Ecto neural progenitor cell (in vitro differentiated cells): ENCODE measurements at regions not wholly inside any gene's neighbourhood (a gene's known extent, or its start where the extent isn't known, plus 50 kb on each side); places are given as distances from the start of the nearest gene placed in this dataset.
"Not testable (repeated sequence)": the region's sequence is repeated elsewhere in the genome, so short reads cannot be mapped to it uniquely, and the experiment has no call there.

Source experiments
- DNase-seq: peaks from one replicate; pipeline ENCODE4 v3.0.0-alpha.2; 2018; ENCODE audit warnings: low spot score

DNA sequence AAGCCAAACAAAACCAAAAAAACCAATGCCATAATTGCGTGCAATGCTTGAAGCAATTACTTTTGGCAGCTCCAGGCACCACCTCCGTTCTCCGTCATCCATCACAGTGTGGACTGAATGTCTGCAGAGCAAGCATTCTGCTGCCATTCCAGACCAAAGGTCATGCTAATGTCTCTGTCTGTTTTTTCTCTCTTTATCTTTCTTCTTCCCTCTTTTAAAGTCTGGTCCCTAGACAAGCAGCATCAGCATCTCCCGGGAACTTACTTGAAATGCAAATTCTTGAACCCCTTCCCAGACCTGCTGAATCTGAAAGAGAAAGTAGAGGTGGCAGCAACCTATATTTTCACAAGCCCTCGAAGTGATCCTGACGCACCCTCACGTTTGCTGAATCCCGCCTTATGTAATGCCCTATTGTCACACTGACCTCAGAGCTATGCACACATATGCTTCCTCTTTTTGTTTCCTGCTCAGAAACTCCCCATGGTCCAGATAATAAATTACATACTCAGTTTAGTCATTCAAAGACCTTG is 297.3 kb upstream of the PROK2 start:
- no peak for DNase-seq

DNA sequence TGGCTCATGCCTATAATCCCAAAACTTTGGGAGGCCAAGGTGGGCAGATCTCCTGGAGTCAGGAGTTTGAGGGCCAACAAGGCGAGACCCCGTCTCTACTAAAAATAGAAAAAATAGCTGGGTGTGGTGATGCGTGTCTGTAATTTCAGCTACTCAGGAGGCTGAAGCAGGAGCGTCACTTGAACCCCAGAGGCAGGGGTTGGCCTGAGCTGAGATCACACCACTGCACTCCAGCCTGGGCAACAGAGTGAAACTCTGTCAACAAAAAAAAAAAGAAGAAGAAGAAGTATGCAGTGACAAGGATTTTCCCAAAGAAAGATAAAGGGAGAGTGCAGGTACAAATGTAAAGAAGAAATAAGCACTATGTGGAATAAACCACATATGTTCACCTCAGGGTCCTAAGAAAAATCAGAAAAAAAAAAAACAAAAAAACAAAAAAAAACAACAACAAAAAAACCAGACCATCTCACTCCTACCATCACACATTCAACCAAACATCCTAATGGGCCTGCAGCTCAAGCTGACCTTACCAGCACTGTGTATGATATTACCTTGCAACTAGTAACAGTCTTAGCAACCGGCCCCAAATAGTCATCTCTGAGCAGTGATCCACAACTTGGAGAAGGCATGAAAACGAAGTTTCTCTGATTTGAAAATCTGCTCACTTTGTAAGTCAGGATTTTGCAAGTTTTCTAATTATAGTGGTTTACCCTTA is 296.7 kb upstream of the PROK2 start:
- DNase-seq: no peak

DNA sequence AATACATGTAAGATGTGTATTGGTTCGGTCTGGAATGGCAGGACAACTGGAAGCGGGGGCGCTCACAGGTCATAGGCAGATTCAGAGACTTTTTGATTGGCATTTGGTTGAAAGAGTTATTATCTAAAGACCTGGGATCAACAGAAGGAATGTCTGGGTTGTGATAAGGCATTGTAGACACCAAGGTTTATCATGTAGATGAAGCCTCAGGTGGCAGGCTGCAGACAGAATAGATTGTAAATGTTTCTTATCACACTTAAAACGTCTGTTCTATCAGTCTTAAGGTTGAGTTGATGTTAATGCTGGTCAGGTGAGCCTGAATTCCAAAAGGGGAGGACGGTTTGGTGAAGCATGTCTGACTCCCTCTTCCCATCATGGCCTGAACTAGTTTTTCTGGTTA is 295.9 kb upstream of the PROK2 start:
- no peak for DNase-seq

DNA sequence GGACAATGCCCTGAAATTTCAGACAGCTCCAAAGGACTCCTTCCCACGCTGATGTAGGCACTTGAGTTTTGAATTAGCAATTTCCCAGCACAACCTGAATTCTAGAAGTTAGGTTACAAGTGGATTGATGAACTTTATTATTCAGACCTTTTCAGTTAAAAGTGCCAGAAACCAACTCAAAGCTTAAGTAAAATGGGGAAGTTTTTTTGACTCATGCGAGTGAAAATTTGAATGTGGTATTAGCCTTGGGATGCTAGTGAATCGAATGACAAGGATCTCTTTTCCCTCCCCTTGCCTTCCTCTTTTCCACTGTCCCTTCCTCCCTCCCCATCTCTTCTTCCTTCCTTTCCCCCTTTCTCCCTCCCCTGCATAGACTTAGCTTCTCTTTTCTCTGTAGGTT is 295.1 kb upstream of the PROK2 start:
- no peak for DNase-seq

DNA sequence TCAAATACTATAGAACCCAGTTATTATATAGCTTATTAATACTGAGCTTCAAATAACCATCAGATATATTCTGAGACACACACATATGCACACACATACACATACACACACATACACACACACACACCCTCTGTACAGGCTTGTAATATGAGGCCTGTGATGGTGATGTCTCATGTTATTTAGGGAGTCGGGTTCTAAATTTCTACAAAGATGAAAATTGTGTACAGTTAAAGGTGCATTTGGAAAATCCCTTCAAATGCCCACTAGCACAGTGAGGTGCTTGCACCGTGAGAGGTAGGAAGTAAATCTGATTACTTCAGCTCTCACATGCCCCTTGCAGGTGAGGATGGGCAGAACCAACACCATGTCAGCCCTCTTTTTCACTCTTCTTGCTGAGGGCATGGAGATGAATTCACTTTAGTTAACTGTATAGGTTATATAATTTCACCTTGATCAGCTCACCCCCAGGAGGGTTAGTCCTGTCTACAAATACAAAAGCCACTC is 294.5 kb upstream of the PROK2 start:
- DNase-seq: no peak

DNA sequence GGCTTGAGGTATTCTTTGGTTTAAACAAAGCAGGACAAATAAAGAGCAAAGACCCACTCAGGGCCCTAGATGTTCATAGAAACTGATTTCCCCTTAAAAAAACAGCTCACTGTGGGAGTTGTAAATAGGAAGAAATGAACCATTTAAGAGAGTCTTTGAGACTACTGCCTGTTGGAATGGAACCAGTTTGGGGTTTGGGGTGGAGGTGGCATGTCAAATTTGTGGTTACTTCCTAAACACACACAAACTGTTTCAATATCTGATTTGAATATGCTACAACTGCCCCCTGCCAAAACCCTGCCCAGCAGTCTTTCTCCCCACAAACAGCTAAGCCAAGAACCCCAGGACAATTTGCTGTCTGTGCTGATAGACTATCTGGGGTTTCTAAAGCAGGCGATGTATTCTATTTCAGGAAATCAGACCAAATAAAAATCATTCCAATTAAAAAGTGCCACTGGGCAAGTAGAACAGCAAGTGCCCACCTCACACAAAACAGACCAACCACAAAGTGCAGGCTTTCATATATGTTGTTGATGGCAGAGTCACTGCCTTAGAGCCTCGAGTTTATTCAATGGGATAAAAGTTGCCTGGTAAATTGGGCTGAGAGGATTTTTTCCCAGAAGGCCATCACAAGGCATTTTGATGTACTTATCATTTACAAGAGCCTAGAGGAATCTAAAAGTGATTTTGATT is 293.9 kb upstream of the PROK2 start:
- DNase-seq: no peak

DNA sequence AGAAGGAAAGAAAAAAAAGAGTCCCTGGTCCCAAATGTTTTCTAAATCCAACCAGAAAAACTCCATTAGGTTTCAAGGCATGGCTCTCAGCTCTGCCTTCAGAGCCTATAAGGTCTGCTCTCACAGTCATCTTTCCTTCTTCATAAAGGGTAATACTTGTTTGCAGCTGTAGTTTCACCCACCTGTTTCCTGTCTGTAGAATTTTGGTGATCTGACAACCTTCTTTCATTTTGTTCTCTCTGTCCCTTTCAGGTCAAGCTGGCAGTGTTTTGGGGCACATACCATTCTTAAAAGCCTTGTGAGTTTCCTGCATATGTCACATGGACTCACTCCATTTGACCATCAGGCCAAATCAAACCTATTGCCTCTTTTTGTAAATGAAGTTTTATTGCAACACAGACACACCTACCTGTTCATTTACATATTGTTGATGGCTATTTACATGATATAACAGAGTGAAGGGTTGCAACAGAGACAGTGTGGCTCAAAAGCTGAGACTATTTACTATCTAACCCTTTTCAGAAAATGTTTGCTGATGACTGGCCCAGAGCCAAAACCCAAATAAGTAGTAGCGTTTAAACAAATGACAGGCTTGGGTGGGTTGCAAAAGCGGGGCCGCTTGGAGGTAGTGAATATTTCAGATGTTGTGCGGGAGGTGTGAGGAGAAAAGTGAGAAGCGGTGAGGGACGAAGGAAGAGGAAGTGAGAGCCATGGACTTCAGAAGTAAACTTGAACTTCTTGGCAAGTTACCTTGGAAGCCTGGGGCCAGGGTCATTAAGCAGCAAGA is 292.7 kb upstream of the PROK2 start:
- DNase-seq: no peak

DNA sequence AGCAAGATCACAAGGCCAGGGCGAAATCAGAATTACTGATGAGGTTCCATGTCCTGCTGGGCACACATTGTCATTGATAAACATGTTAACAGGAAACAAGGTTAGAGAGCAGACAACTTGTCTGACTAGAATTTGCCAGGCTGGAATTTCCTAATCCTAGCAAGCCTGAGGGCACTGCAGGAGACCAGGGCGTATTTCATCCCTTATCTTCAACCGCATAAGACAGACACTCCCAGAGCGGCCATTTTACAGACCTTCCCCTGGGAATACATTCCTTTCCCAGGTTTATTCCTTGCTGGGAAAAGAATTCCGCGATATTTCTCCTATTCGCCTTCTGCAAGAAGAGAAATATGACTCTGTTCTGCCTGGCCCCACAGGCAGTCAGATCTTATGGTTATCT is 290.9 kb upstream of the PROK2 start:
- not testable (repeated sequence) for DNase-seq

DNA sequence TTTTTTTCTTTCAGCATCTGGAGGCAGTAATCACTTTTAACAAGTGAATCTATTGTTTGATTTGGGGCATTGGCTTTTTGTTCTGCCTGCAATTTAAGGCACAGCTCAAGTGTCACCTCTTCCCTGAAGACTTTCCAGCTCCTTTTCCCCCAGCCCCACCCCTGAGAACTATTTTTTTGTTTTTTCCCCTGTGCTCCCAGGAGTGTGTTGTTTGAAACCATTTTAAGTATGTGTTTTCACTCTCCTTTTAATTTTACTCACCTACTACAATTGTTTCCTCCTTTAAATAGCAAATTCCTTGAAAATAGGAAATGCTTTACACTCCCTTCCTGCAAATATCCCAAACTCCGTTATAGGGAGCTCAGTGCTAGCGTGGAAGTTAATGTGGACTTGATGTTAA is 286.7 kb upstream of the PROK2 start:
- DNase-seq: no peak

DNA sequence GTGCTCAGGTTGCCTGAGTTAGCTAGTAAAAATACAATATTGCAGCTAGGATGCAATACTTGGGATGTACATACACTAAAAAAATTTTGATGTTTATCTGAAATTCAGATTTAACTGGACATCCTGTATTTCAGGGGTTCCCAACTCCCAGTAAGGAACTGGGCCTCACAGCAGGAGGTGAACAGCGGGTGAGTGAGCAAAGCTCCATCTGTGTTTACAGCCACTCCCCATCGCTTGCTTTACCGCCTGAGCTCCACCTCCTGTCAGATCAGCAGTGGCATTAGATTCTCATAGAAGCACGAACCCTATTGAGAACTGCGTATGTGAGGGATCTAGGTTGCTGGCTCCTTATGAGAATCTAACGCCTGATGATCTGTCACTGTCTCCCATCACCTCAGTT is 285.1 kb upstream of the PROK2 start:
- no peak for DNase-seq

DNA sequence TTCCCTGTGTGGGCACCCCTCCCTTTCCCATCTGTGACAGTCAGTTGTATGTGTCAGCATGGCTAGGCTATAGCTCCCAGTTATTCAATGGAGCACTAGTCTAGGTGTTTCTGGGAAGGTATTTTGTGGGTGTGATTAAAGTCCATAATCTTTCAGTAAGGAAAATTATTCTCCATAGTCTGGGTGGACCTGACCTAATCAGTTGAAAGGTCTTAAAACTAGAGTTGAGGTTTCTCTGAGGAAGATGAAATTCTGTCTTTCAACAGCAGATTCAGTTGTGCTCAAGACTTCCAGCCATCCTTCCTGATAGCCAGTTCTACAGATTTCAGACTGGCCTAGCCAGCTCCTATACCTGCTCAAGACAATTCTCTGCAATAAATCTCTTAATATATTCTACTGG is 284.6 kb upstream of the PROK2 start:
- no peak for DNase-seq

DNA sequence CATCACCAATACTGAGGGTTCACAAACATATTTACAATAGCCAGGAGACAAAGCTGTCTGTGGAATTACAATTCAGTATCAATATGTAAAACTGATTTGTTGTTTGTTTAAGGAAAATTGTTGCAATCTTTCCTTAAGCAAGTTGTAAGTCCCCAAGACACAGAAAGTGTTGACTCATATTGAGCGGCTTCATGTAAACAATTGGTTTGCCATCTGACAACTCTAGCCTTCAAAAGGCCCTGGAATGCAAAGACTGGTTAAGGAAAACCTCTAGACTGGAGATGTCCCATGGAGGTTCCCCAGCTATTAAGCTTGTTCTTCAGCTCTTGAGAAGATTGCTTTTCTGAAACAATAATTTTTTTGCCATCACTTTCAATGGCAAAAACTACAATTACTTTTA is 283.7 kb upstream of the PROK2 start:
- DNase-seq: no peak

DNA sequence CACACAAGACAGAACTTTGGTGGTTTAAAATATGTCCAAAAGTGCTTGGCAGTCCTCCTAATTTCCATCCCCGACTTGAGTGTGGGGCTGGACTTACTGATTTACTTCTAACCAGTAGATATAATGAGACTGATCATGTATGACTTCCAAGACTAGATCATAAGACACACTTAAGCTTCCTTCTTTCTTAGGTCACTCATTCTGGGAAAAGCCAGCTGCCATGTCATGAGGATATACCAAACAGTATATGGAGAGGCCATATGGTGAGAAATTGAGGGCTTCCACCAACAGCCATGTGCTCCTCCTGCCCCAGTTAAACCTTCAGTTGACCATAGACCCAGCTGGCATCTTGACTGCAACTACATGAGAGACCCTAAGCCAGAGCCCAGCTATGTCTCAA is 282.8 kb upstream of the PROK2 start:
- no peak for DNase-seq

DNA sequence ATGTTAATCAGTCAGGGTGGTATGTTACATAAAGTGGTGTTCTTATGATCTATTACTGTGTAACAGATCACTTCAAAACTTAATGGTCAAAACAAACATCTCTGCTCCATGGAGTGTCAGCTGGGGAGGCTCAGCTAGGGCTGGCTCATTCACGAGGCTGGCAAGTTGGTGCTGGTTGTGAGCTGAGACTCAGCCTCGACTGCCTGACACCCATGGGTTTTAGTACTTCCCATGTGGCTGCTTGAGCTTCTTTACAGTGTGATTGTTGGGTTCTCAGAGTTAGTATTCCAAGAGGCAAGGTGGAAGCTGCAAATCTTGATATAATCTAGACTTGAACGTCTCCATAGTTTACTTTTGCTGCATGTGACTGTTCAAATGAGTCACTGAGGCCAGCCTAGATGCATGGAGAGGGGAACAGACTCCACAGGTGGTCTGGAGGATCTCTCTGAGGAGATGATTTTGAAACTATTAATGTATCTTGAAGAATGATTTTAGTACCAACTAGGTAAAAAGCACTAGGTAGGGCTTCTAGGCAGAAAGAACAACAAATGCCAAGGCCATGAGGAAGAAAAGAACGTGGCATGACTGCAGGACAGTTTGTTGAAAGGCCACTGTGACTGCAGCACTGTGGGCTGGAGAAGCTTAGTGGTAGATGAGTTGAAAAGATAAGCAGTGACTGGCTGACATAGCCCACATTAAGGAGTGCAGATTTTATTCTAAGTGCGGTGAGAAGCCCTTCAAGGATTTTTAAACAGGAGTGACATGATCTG is 281.1 kb upstream of the PROK2 start:
- DNase-seq: no peak

DNA sequence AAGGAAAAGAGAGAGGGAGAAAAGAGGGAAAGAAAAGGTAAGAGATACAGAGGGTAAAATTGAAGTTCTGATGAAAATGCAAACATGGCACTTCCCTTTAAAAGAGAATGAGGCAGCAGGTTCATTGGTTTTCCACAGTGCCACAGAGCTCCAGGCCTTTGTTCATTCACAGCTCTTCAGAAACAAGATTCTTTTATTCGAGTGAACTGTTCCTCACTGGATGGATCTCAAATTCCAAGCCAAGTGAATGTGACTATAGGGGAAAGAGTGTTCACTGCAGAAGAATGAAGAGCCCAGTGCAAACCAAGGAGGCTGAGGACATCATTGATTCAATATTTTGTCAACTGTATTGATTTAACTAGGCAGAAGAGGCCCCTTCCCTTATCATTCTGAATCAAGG is 280.3 kb upstream of the PROK2 start:
- no peak for DNase-seq

DNA sequence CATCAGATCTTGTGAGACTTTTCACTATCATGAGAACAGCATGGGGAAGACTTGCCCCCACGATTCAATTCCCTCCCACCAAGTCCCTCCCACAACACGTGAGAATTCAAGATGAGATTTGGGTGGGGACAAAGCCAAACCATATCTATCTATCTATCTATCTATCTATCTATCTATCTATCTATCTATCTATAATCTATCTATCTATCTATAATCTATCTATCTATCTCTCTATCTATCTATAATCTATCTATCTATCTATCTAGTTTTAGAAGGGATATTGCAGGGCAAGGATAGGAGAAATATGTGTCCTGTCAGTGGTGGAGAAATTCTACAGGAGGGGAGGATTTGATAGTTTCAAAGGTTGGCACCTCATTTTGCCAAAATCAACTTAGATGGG is 279.8 kb upstream of the PROK2 start:
- DNase-seq: not testable (repeated sequence)

DNA sequence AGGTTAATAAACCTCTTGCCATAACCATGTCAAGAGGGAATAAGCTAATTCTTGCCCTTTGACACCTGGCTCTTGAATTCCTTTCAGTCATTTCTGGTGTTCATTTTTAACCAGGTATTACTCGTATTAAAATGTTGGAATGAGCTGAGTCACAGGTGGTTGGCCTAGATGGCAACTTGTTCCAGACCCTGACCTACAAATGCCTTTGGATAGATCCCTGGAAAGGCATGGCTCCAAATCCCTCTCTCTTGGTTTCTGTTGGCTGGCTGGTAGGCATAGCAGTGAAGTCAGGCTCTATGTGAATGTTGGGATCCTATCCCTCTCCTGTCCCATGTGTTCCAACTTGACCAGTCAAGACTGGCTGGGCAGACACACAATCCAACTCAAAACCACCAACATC is 277.1 kb upstream of the PROK2 start:
- DNase-seq: no peak

DNA sequence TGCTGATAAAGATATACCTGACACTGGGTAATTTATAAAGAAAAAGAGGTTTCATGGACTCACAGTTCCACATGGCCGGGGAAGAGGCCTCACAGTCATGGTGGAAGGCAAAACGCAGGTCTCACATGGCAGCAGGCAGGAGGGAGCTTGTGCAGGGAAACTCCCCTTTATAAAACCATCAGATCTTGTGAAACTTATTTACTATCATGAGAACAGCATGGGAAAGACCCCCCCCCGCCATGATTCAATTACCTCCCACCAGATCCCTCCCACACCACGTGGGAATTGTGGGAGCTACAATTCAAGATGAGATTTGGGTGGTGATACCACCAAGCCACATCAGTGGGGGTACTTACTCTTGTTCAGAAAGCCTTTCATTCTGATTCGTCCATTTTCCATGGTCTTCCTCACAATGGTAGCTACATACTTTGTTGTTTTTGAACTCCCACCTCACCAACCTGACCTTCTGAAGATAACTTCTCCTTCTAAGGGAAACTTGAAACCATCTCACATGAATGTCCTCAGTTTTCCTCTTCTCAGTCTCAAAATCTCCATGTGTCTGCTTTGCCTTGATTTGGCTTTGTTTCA is 275.6 kb upstream of the PROK2 start:
- no peak for DNase-seq

DNA sequence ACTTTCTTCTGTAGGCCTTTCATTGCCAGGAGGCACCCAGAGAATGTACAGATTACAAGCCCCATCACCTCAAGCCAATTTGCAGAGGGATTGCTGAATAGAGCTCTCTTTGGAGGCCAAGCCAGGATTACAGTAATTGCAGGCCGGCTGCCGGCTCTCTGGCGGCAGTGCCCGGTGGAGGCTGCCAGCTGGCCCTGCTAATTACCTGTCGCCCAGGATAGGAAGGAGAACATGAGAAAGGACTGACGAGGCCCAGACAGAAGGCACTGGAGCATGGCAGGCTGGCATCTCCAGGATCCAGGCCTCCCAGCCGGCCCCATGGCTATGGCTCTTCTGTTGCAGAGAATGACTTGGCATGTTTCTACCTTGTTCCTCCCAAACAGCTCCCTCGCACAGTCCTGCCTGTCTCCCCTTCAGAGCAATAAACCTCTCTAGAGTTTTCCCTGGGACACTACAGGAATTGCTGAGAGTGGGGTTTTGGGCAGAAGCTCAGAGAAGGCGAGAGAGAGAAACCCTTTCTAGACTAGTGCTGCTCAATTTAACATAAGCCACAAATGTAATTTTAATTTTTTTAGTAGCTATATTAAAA is 273.6 kb upstream of the PROK2 start:
- DNase-seq: no peak

DNA sequence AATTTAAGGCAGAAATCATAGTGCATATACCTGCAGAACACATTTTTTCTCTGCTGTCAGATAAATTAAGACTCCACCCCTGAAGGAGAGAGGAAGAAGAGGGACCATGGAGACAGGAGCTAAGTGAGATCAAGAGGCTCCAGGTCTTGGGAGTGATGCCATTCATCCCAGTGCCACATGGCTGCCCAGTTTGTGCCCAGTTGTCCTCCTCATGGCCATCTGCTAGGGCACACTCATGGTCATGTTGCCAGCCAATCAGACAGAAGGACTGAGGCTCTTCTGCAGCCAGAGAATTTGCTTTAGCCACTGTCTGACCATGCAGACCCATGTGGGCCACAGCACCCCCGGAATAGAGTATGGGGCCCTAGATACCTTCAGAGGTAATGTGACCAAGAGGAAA is 270.5 kb upstream of the PROK2 start:
- no peak for DNase-seq

DNA sequence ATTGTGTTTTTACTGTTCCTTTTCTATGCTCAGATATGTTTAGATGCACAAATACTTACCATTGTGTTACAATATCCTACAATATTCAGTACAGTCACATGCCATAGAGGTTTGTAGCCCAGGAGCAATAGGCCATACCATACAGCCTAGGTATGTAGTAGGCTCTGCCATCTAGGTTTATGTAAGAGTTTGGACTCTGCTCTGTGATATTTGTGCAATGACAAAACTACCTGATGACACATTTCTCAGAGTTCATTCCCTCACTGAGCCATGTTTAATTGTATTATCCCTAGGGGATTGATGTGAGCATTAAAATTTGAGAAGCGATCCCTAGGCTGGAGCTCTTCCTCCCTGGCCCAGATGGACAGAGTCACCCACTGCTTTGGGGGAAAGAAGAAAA is 270.0 kb upstream of the PROK2 start:
- DNase-seq: no peak
